Testis (tissue), 2 donors: ENCODE measurements at regions not wholly inside any gene's neighbourhood (a gene's known extent, or its start where the extent isn't known, plus 50 kb on each side); places are given as distances from the start of the nearest gene placed in this dataset.

Experiments
- DNase-seq: peaks from one replicate; pipeline ENCODE4 v3.0.0-alpha.2; 2019
- H3K27ac ChIP-seq, 2 donors: fragments of 200-600 bp; sonication (generic); one replicate each; pipeline ENCODE4 v1.5.1; 2019
- H3K27me3 ChIP-seq: fragments of 200-600 bp; sonication (generic); one replicate; pipeline ENCODE4 v1.5.1; 2019
- H3K36me3 ChIP-seq: fragments of 200-600 bp; sonication (generic); one replicate; pipeline ENCODE4 v1.5.1; 2017; ENCODE audit warnings: low read depth; ENCODE audit errors: missing control alignments
- H3K4me1 ChIP-seq: fragments of 200-600 bp; sonication (generic); one replicate; pipeline ENCODE4 v1.5.1; 2019
- H3K4me3 ChIP-seq, 2 donors: fragments of 200-600 bp; sonication (generic); one replicate each; pipeline ENCODE4 v1.5.1; 2017 to 2019
- H3K9me3 ChIP-seq: fragments of 200-600 bp; sonication (generic); one replicate; pipeline ENCODE4 v1.5.1; 2017
- POLR2A ChIP-seq: fragments of 450-650 bp; IDR thresholded peaks from one replicate; pipeline ENCODE4 v1.6.1; 2017; ENCODE audit warnings: antibody characterized with exemption, mild to moderate bottlenecking, moderate library complexity
- WGBS, 2 donors: methylation state at CpG; one replicate each; pipeline ENCODE4 v1.1.5; 2018; 5-methylcytosine and 5-hydroxymethylcytosine counted together
- intact Hi-C: fragments of 100-400 bp; cut with DNase I; formaldehyde crosslinking; loops from one replicate; pipeline ENCODE4 v1.15.1; 2023; ENCODE audit warnings: low total_unique reads
- TF ChIP-seq, protein P1 (sequence below), 3 experiments: fragments of 450-650 bp in 2 of 3; fragments of 200-600 bp in 1 of 3; sonication (generic) in 1 of 3; IDR thresholded peaks; one replicate each; pipeline ENCODE4 v1.5.1; 2016 to 2019; ENCODE audit warnings: antibody characterized with exemption in 3 of 3, mild to moderate bottlenecking in 2 of 3, moderate library complexity in 1 of 3

GRCh38 chr16:51960931-51961330, 586.0 kb downstream of the TOX3 start:
- no peaks in the 10 kb centered on the region for H3K27me3 ChIP-seq
- no peak for TF ChIP-seq POLR2A
- TF ChIP-seq, protein P1, sequence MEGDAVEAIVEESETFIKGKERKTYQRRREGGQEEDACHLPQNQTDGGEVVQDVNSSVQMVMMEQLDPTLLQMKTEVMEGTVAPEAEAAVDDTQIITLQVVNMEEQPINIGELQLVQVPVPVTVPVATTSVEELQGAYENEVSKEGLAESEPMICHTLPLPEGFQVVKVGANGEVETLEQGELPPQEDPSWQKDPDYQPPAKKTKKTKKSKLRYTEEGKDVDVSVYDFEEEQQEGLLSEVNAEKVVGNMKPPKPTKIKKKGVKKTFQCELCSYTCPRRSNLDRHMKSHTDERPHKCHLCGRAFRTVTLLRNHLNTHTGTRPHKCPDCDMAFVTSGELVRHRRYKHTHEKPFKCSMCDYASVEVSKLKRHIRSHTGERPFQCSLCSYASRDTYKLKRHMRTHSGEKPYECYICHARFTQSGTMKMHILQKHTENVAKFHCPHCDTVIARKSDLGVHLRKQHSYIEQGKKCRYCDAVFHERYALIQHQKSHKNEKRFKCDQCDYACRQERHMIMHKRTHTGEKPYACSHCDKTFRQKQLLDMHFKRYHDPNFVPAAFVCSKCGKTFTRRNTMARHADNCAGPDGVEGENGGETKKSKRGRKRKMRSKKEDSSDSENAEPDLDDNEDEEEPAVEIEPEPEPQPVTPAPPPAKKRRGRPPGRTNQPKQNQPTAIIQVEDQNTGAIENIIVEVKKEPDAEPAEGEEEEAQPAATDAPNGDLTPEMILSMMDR (IDR thresholded peaks at IDR 0.05) = no peak
- no peak overlapping the region for H3K4me3 ChIP-seq
- no peak for DNase-seq
- intact Hi-C loops = no loop called here
- H3K9me3 ChIP-seq = no peaks in the 10 kb centered on the region
- 87 to 91% methylated on average over 4 of the region's 4 CpGs for WGBS, 2 donors
- no peaks in the 10 kb centered on the region for H3K36me3 ChIP-seq
- no peak overlapping the region for H3K27ac ChIP-seq
- no peaks in the 10 kb centered on the region for H3K4me1 ChIP-seq

DNA sequence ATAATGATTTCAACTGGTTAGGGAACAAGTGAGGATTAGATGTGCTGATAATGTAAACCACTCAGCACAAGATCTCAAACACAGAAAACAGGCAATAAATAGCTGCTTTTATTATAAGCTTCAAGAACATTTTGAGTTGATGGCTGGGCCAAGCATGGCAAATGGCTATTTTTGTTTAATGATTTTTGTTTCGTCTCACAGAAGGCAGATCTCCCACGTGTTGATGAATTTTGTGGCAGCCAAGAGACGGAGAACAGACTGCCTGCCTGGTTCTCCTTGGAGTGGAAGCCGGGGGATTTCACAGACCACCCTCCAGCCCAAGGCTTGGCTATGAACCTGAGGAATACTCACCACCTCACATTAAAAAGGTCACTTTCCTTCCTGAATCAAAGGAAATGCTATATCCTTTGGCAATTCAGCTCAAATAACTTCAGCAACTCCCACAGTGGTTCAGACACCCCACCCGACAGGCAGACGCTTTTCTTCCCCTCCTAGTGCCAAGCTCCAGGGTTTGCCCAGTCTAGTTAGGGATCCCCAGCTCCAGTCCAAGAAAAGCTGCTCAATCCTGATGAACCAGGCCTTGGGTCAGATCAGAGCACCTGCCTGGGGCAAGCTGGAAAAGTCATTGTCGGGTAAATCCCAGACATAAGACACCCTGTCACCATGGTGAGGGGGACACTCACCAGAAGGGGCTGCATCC, 593.5 kb downstream of the TOX3 start:
- TF ChIP-seq, protein P1 (IDR thresholded peaks at IDR 0.05) = no peak
- no peak for TF ChIP-seq POLR2A
- no peak for DNase-seq
- intact Hi-C loops = no loop called here
- H3K9me3 ChIP-seq = no peaks in the 10 kb centered on the region
- H3K27me3 ChIP-seq = no peaks in the 10 kb centered on the region
- whole genome bisulfite sequencing, 2 donors = 56 to 61% methylated on average over 6 to 7 of the region's 7 CpGs
- no peak overlapping the region for H3K27ac ChIP-seq
- H3K4me1 ChIP-seq = no peaks in the 10 kb centered on the region
- no peak overlapping the region for H3K4me3 ChIP-seq
- H3K36me3 ChIP-seq = no peaks in the 10 kb centered on the region

- Histone ChIP-seq H3K27ac (no peak overlapping the region), H3K9me3 (no peaks in the 10 kb centered on the region), H3K27me3 (no peaks in the 10 kb centered on the region), H3K4me1 (no peaks in the 10 kb centered on the region), H3K4me3 (no peak overlapping the region), H3K36me3 (no peaks in the 10 kb centered on the region)
- DNase-seq = no peak
- WGBS, 2 donors = 87 to 96% methylated on average over 3 of the region's 3 CpGs
- TF ChIP-seq POLR2A = no peak
- TF ChIP-seq, protein P1 (IDR thresholded peaks at IDR 0.05) = no peak
- intact Hi-C loops = no loop called here
Observed at GRCh38 chr16:51952500-51952899, 594.4 kb downstream of the TOX3 start.

DNA sequence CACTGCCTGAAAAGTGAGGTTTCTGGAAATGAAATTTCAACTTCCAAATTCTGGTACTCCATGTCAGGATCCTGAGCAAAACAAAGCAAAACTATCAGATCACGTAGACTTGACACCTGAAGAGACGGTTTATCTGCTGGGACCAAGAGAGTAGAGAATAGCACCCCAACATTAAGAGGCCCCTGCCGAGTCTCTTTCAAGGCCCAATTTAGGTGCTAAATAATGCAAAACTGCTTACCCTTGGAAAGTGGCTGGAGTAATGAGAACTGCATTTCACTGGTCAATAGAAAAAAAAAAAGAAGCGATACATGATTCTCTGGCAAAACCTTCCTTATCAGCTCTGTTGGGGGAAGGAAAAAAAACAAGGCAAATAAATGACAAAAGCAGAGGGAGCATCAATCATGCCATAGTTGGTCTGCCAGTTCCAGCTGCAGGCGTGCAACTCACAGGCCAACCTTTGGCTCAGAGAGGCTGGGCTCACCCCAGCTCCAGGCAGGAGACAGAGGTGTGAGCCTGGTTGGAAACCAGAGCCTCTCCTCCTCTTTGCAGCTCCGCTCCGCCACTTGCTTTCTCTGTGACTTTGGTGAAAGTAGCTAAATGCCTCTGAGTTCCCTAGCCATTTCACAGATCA, 595.2 kb downstream of the TOX3 start:
- Histone ChIP-seq H3K36me3 (no peaks in the 10 kb centered on the region), H3K9me3 (no peaks in the 10 kb centered on the region), H3K27ac (no peak overlapping the region), H3K4me3 (no peak overlapping the region), H3K27me3 (no peaks in the 10 kb centered on the region), H3K4me1 (no peaks in the 10 kb centered on the region)
- WGBS, 2 donors = 80 to 86% methylated on average over 7 of the region's 7 CpGs
- no peak for DNase-seq
- intact Hi-C loops = no loop called here
- TF ChIP-seq POLR2A = no peak
- TF ChIP-seq, protein P1 (IDR thresholded peaks at IDR 0.05) = no peak
